ENCODE measurements at regions not wholly inside any gene's neighbourhood (a gene's known extent, or its start where the extent isn't known, plus 50 kb on each side); places are given as distances from the start of the nearest gene placed in this dataset.
"Not testable (repeated sequence)": the region's sequence is repeated elsewhere in the genome, so short reads cannot be mapped to it uniquely, and the experiment has no call there.

- POLR2A ChIA-PET: no interaction called here
- no peak for DNase-seq (ENCODE audit: extremely low spot score)
- no peak for TF ChIP-seq PKNOX1 (IDR thresholded peaks at IDR 0.05)
- no peak for TF ChIP-seq LEF1 (IDR thresholded peaks at IDR 0.05; ENCODE audit: borderline replicate concordance)
- no peak for TF ChIP-seq NFRKB (IDR thresholded peaks at IDR 0.05)
- TF ChIP-seq HDGF (IDR thresholded peaks at IDR 0.05; ENCODE audit: borderline replicate concordance): no peak
- TF ChIP-seq ARNT (IDR thresholded peaks at IDR 0.05): no peak
- no peak for TF ChIP-seq SP1 (IDR thresholded peaks at IDR 0.05)
- TF ChIP-seq FOXK2 (IDR thresholded peaks at IDR 0.05): no peak
- TF ChIP-seq BHLHE40 (IDR thresholded peaks at IDR 0.05; ENCODE audit: borderline replicate concordance): no peak
- TF ChIP-seq TARDBP (IDR thresholded peaks at IDR 0.05): no peak
- TF ChIP-seq L3MBTL2 (conservative IDR thresholded peaks at IDR 0.05): no peak
- no peak for TF ChIP-seq SUZ12 (IDR thresholded peaks at IDR 0.05)
- no peak for TF ChIP-seq ELF4 (IDR thresholded peaks at IDR 0.05)
- no peak for TF ChIP-seq CTBP1 (IDR thresholded peaks at IDR 0.05; ENCODE audit: borderline replicate concordance)
- TF ChIP-seq FOXM1 (IDR thresholded peaks at IDR 0.05; ENCODE audit: borderline replicate concordance): no peak
- no peak for TF ChIP-seq ZNF384 (IDR thresholded peaks at IDR 0.05)
- TF ChIP-seq FOXA1 (IDR thresholded peaks at IDR 0.05): no peak
- CTCF ChIA-PET: no interaction called here
Observed at GRCh38 chr2:176419591-176420071, 150.4 kb downstream of the MTX2 start.

GRCh38 chr2:176421297-176422050 is 152.2 kb downstream of the MTX2 start:
- TF ChIP-seq L3MBTL2 (conservative IDR thresholded peaks at IDR 0.05): no peak
- TF ChIP-seq FOXM1 (IDR thresholded peaks at IDR 0.05; ENCODE audit: borderline replicate concordance): no peak
- TF ChIP-seq SUZ12 (IDR thresholded peaks at IDR 0.05): no peak
- TF ChIP-seq ARNT (IDR thresholded peaks at IDR 0.05): no peak
- TF ChIP-seq LEF1 (IDR thresholded peaks at IDR 0.05; ENCODE audit: borderline replicate concordance): no peak
- TF ChIP-seq TARDBP (IDR thresholded peaks at IDR 0.05): no peak
- TF ChIP-seq HDGF (IDR thresholded peaks at IDR 0.05; ENCODE audit: borderline replicate concordance): no peak
- no peak for TF ChIP-seq CTBP1 (IDR thresholded peaks at IDR 0.05; ENCODE audit: borderline replicate concordance)
- no peak for TF ChIP-seq PKNOX1 (IDR thresholded peaks at IDR 0.05)
- no peak for DNase-seq (ENCODE audit: extremely low spot score)
- ChIA-PET CTCF (no interaction called here), POLR2A (no interaction called here)

GRCh38 chr2:176423819-176424218 is 154.6 kb downstream of the MTX2 start:
- TF ChIP-seq FOXM1 (IDR thresholded peaks at IDR 0.05; ENCODE audit: borderline replicate concordance): no peak
- TF ChIP-seq SP1 (IDR thresholded peaks at IDR 0.05): no peak
- no peak for TF ChIP-seq SUZ12 (IDR thresholded peaks at IDR 0.05)
- TF ChIP-seq FOXK2 (IDR thresholded peaks at IDR 0.05): no peak
- no peak for TF ChIP-seq ARNT (IDR thresholded peaks at IDR 0.05)
- no peak for TF ChIP-seq BHLHE40 (IDR thresholded peaks at IDR 0.05; ENCODE audit: borderline replicate concordance)
- TF ChIP-seq NFRKB (IDR thresholded peaks at IDR 0.05): no peak
- TF ChIP-seq ELF4 (IDR thresholded peaks at IDR 0.05): no peak
- no peak for TF ChIP-seq HDGF (IDR thresholded peaks at IDR 0.05; ENCODE audit: borderline replicate concordance)
- TF ChIP-seq CTBP1 (IDR thresholded peaks at IDR 0.05; ENCODE audit: borderline replicate concordance): no peak
- TF ChIP-seq FOXA1 (IDR thresholded peaks at IDR 0.05): no peak
- no peak for TF ChIP-seq LEF1 (IDR thresholded peaks at IDR 0.05; ENCODE audit: borderline replicate concordance)
- no peak for TF ChIP-seq ZNF384 (IDR thresholded peaks at IDR 0.05)
- no peak for TF ChIP-seq TARDBP (IDR thresholded peaks at IDR 0.05)
- TF ChIP-seq L3MBTL2 (conservative IDR thresholded peaks at IDR 0.05): no peak
- TF ChIP-seq PKNOX1 (IDR thresholded peaks at IDR 0.05): no peak
- CTCF ChIA-PET: no interaction called here
- no peak for DNase-seq (ENCODE audit: extremely low spot score)
- POLR2A ChIA-PET: no interaction called here

- DNase-seq (ENCODE audit: extremely low spot score): no peak
- TF ChIP-seq SUZ12 (IDR thresholded peaks at IDR 0.05) (no peak), FOXM1 (IDR thresholded peaks at IDR 0.05; ENCODE audit: borderline replicate concordance) (no peak)
- ChIA-PET CTCF (interaction anchor here (1.0 kb wide), 1 partner anchor 30 kb away, joined by 3 read pairs; no protein-coding TSS in a partner anchor), POLR2A (no interaction called here)
Observed at GRCh38 chr2:176424746-176425145, 155.5 kb downstream of the MTX2 start.

GRCh38 chr2:176427549-176427948 is 158.3 kb downstream of the MTX2 start:
- DNase-seq (ENCODE audit: extremely low spot score): no peak
- CTCF ChIA-PET: no interaction called here
- TF ChIP-seq FOXA1 (IDR thresholded peaks at IDR 0.05) (no peak), SP1 (IDR thresholded peaks at IDR 0.05) (no peak), NFRKB (IDR thresholded peaks at IDR 0.05) (no peak), ZNF384 (IDR thresholded peaks at IDR 0.05) (no peak)
- POLR2A ChIA-PET: no interaction called here

GRCh38 chr2:176428944-176429469 is 159.8 kb downstream of the MTX2 start:
- DNase-seq (ENCODE audit: extremely low spot score); POLR2A ChIA-PET; CTCF ChIA-PET: not testable (repeated sequence)

All from HEK293T (cell line).